ENCODE measurements at regions not wholly inside any gene's neighbourhood (a gene's known extent, or its start where the extent isn't known, plus 50 kb on each side); places are given as distances from the start of the nearest gene placed in this dataset.
A peak's percentile ranks its signal among the peaks of the same experiment; 100 is the strongest.

GRCh38 chr7:115340828-115341227 is 418.9 kb downstream of the MDFIC start:
- no peaks in the 10 kb centered on the region for H3K27me3 ChIP-seq
- H3K27ac ChIP-seq: no peak overlapping the region
- WGBS (ENCODE audit: insufficient coverage, low coverage, low lambda C conversion rate, missing lambda C conversion rate): 59% methylated on average over 4 of the region's 4 CpGs
- H3K4me3 ChIP-seq: no peak overlapping the region
- peak in 1 of 4 donors; percentile 12 for TF ChIP-seq CTCF (IDR thresholded peaks at IDR 0.05)
- TF ChIP-seq POLR2A (IDR thresholded peaks at IDR 0.05): no peak
- no peaks in the 10 kb centered on the region for H3K4me1 ChIP-seq
- ATAC-seq: no peak
- intact Hi-C loops (cut with DNase I): no loop called here
- H3K36me3 ChIP-seq: no peaks in the 10 kb centered on the region
- no peaks in the 10 kb centered on the region for H3K9me3 ChIP-seq
- DNase-seq: no peak

- no peak overlapping the region for H3K4me3 ChIP-seq
- 75% methylated on average over 4 of the region's 4 CpGs for WGBS (ENCODE audit: insufficient coverage, low coverage, low lambda C conversion rate, missing lambda C conversion rate)
- H3K9me3 ChIP-seq: no peaks in the 10 kb centered on the region
- DNase-seq: no peak
- H3K36me3 ChIP-seq: no peaks in the 10 kb centered on the region
- no peaks in the 10 kb centered on the region for H3K4me1 ChIP-seq
- intact Hi-C loops (cut with DNase I): no loop called here
- H3K27ac ChIP-seq: no peak overlapping the region
- H3K27me3 ChIP-seq: no peaks in the 10 kb centered on the region
- no peak for ATAC-seq
- TF ChIP-seq POLR2A (IDR thresholded peaks at IDR 0.05) (no peak), CTCF (IDR thresholded peaks at IDR 0.05) (no peak)
These were observed 416.1 kb downstream of the MDFIC start for GRCh38 chr7:115338016-115338415.

- Histone ChIP-seq H3K27me3 (no peaks in the 10 kb centered on the region), H3K9me3 (no peaks in the 10 kb centered on the region), H3K4me3 (no peak overlapping the region), H3K36me3 (no peaks in the 10 kb centered on the region), H3K4me1 (no peaks in the 10 kb centered on the region), H3K27ac (no peak overlapping the region)
- intact Hi-C loops (cut with DNase I): no loop called here
- DNase-seq (no peak), ATAC-seq (no peak)
- WGBS (ENCODE audit: insufficient coverage, low coverage, low lambda C conversion rate, missing lambda C conversion rate): 53% methylated on average over 3 of the region's 3 CpGs
- no peak for TF ChIP-seq POLR2A (IDR thresholded peaks at IDR 0.05)
- no peak for TF ChIP-seq CTCF (IDR thresholded peaks at IDR 0.05)
These were observed 410.8 kb downstream of the MDFIC start for GRCh38 chr7:115332691-115333090.

DNA sequence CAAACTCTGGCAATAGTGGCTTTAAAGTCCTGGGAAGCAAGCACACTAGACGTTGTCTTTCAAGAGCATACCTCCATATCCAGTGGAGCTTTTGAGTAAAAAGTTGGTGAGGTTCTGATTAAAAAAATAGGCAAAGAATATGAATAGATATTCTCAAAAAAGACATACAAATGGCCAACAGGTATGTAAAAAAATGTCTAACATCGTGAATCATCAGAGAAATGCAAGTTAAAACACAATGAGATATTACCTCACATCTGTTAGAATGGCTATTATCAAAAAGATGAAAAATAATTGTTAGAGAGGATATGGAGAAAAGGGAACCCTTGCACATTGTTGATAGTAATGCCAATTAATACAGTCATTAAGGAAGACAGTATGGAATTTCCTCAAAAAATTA is 407.1 kb downstream of the MDFIC start:
- intact Hi-C loops (cut with DNase I): no loop called here
- no peak for ATAC-seq
- 20% methylated on average over 2 of the region's 2 CpGs for WGBS (ENCODE audit: insufficient coverage, low coverage, low lambda C conversion rate, missing lambda C conversion rate)

More for the DNA sequence above, 407.1 kb downstream of the MDFIC start:
- Histone ChIP-seq H3K9me3 (no peaks in the 10 kb centered on the region), H3K27me3 (no peaks in the 10 kb centered on the region), H3K4me3 (no peak overlapping the region), H3K36me3 (no peaks in the 10 kb centered on the region), H3K27ac (no peak overlapping the region), H3K4me1 (no peaks in the 10 kb centered on the region)
- DNase-seq: no peak
- TF ChIP-seq CTCF (IDR thresholded peaks at IDR 0.05): no peak
- no peak for TF ChIP-seq POLR2A (IDR thresholded peaks at IDR 0.05)

Measured in right lobe of liver (tissue), 6 donors.